ENCODE measurements at regions not wholly inside any gene's neighbourhood (a gene's known extent, or its start where the extent isn't known, plus 50 kb on each side); places are given as distances from the start of the nearest gene placed in this dataset.
A peak's percentile ranks its signal among the peaks of the same experiment; 100 is the strongest.

- TF ChIP-seq CTCF (IDR thresholded peaks at IDR 0.05; ENCODE audit: control extremely low read depth, extremely low read depth), result no peak
- 74 to 84% methylated on average over 2 of the region's 2 CpGs for WGBS, 2 donors
- no peaks in the 10 kb centered on the region for H3K9me3 ChIP-seq (ENCODE audit: control insufficient read depth in 4 of 4, insufficient read depth in 3 of 4, low read length in 3 of 4)
- ATAC-seq (ENCODE audit: insufficient read depth, low FRiP score) (no peak), DNase-seq (no peak)
- no peak overlapping the region for H3K27ac ChIP-seq (ENCODE audit: low read depth in 1 of 2, low read length in 1 of 2)
- no peak overlapping the region for H3K4me3 ChIP-seq
- no peaks in the 10 kb centered on the region for H3K36me3 ChIP-seq (ENCODE audit: control insufficient read depth in 4 of 4, insufficient read depth in 4 of 4, low read length in 4 of 4)
- H3K9ac ChIP-seq (ENCODE audit: insufficient read depth in 1 of 2, low read length in 2 of 2), result no peak overlapping the region
- H3K4me1 ChIP-seq (ENCODE audit: control insufficient read depth in 5 of 5, insufficient read depth in 5 of 5, low read length in 5 of 5), result peaks cover 0 to 13% (median 0%) of the 10 kb centered on the region in 5 donors
- H3K27me3 ChIP-seq (ENCODE audit: control insufficient read depth in 3 of 3, insufficient read depth in 3 of 3, low read length in 2 of 3), result no peaks in the 10 kb centered on the region
These were observed 651.1 kb upstream of the TBX3 start for GRCh38 chr12:115335048-115335447.

- no peak for DNase-seq
- TF ChIP-seq CTCF (IDR thresholded peaks at IDR 0.05; ENCODE audit: control extremely low read depth, extremely low read depth), result no peak
- H3K9me3 ChIP-seq (ENCODE audit: control insufficient read depth in 4 of 4, insufficient read depth in 3 of 4, low read length in 3 of 4), result no peaks in the 10 kb centered on the region
- no peaks in the 10 kb centered on the region for H3K27me3 ChIP-seq (ENCODE audit: control insufficient read depth in 3 of 3, insufficient read depth in 3 of 3, low read length in 2 of 3)
- no peak overlapping the region for H3K9ac ChIP-seq (ENCODE audit: insufficient read depth in 1 of 2, low read length in 2 of 2)
- no peak overlapping the region for H3K27ac ChIP-seq (ENCODE audit: low read depth in 1 of 2, low read length in 1 of 2)
- no peak overlapping the region for H3K4me3 ChIP-seq
- H3K4me1 ChIP-seq (ENCODE audit: control insufficient read depth in 5 of 5, insufficient read depth in 5 of 5, low read length in 5 of 5), result peaks cover 0 to 13% (median 0%) of the 10 kb centered on the region in 5 donors
- no peaks in the 10 kb centered on the region for H3K36me3 ChIP-seq (ENCODE audit: control insufficient read depth in 4 of 4, insufficient read depth in 4 of 4, low read length in 4 of 4)
- no peak for ATAC-seq (ENCODE audit: insufficient read depth, low FRiP score)
These were observed 649.0 kb upstream of the TBX3 start for GRCh38 chr12:115332945-115333344.

- no peak overlapping the region for H3K27ac ChIP-seq (ENCODE audit: low read depth in 1 of 2, low read length in 1 of 2)
These were observed 641.9 kb upstream of the TBX3 start for GRCh38 chr12:115325858-115326257.

More at GRCh38 chr12:115325858-115326257, 641.9 kb upstream of the TBX3 start:
- Histone ChIP-seq H3K4me1 (ENCODE audit: control insufficient read depth in 5 of 5, insufficient read depth in 5 of 5, low read length in 5 of 5) (peaks cover 0 to 10% (median 3%) of the 10 kb centered on the region in 5 donors), H3K36me3 (ENCODE audit: control insufficient read depth in 4 of 4, insufficient read depth in 4 of 4, low read length in 4 of 4) (no peaks in the 10 kb centered on the region), H3K9ac (ENCODE audit: insufficient read depth in 1 of 2, low read length in 2 of 2) (no peak overlapping the region), H3K4me3 (no peak overlapping the region), H3K27me3 (ENCODE audit: control insufficient read depth in 3 of 3, insufficient read depth in 3 of 3, low read length in 2 of 3) (no peaks in the 10 kb centered on the region), H3K9me3 (ENCODE audit: control insufficient read depth in 4 of 4, insufficient read depth in 3 of 4, low read length in 3 of 4) (no peaks in the 10 kb centered on the region)
- no peak for TF ChIP-seq CTCF (IDR thresholded peaks at IDR 0.05; ENCODE audit: control extremely low read depth, extremely low read depth)
- 61 to 77% methylated on average over 3 of the region's 3 CpGs for WGBS, 2 donors
- DNase-seq (peak in 1 of 3 donors; percentile 18), ATAC-seq (ENCODE audit: insufficient read depth, low FRiP score) (no peak)
